Cardiac fibroblast (primary cell): ENCODE measurements at regions not wholly inside any gene's neighbourhood (a gene's known extent, or its start where the extent isn't known, plus 50 kb on each side); places are given as distances from the start of the nearest gene placed in this dataset.

ENCODE experiments used
- DNase-seq, 2 donors: peaks; one replicate each; pipeline versions ENCODE4 v3.0.0 to v3.0.0-alpha.2; 2010; ENCODE audit warnings: low read depth in 2 of 2
- H3K4me3 ChIP-seq, 2 donors: replicated peaks in 1 of 2; 1 replicate in 1 of 2; 2 replicates in 1 of 2; pipeline ENCODE4 v1.5.1; 2011; ENCODE audit warnings: low read depth in 2 of 2, low read length in 2 of 2, mild to moderate bottlenecking in 2 of 2, moderate library complexity in 1 of 2
- CTCF ChIP-seq: IDR thresholded peaks from one replicate; pipeline ENCODE4 v1.5.1; 2011; ENCODE audit warnings: low read depth, mild to moderate bottlenecking, low read length, inconsistent platforms

GRCh38 chr2:193990868-193991267 is 1666.2 kb upstream of the SLC39A10 start:
- no peak overlapping the region for H3K4me3 ChIP-seq
- no peak for DNase-seq
- TF ChIP-seq CTCF = no peak

- DNase-seq = no peak
- no peak overlapping the region for H3K4me3 ChIP-seq
- TF ChIP-seq CTCF = no peak
Observed at GRCh38 chr2:193989645-193990044, 1667.4 kb upstream of the SLC39A10 start.

GRCh38 chr2:193988784-193989183 is 1668.2 kb upstream of the SLC39A10 start:
- no peak for TF ChIP-seq CTCF
- no peak overlapping the region for H3K4me3 ChIP-seq
- DNase-seq = no peak

GRCh38 chr2:193985272-193985671 is 1671.8 kb upstream of the SLC39A10 start:
- TF ChIP-seq CTCF = no peak

GRCh38 chr2:193980599-193980998 is 1676.4 kb upstream of the SLC39A10 start:
- no peak for DNase-seq
- no peak overlapping the region for H3K4me3 ChIP-seq
- TF ChIP-seq CTCF = no peak

More at GRCh38 chr2:193985272-193985671, 1671.8 kb upstream of the SLC39A10 start:
- no peak for DNase-seq
- no peak overlapping the region for H3K4me3 ChIP-seq

GRCh38 chr2:193973781-193974180 is 1683.2 kb upstream of the SLC39A10 start:
- H3K4me3 ChIP-seq = no peak overlapping the region
- no peak for TF ChIP-seq CTCF
- no peak for DNase-seq

GRCh38 chr2:193966590-193966989 is 1690.4 kb upstream of the SLC39A10 start:
- no peak overlapping the region for H3K4me3 ChIP-seq
- peak; percentile 76 to 92 for DNase-seq
- TF ChIP-seq CTCF = no peak
